ENCODE measurements at regions not wholly inside any gene's neighbourhood (a gene's known extent, or its start where the extent isn't known, plus 50 kb on each side); places are given as distances from the start of the nearest gene placed in this dataset.

GRCh38 chr9:16147726-16148125 lies 594.9 kb downstream of the CCDC171 start:
- no peaks in the 10 kb centered on the region for H3K36me3 ChIP-seq (ENCODE audit: low read depth)
- no peak for TF ChIP-seq CTCF (conservative IDR thresholded peaks at IDR 0.05)
- TF ChIP-seq EZH2 (IDR thresholded peaks at IDR 0.05; ENCODE audit: low read depth) = no peak
- no TSS peak for BruUV-seq (replicated peaks)

GRCh38 chr9:16150501-16150900 lies 597.7 kb downstream of the CCDC171 start:
- H3K9me3 ChIP-seq (ENCODE audit: insufficient read depth, low read depth) = no peaks in the 10 kb centered on the region
- H3K36me3 ChIP-seq (ENCODE audit: low read depth) = no peaks in the 10 kb centered on the region
- POLR2A ChIA-PET (ENCODE audit: unreplicated experiment) = no interaction called here
- no peaks in the 10 kb centered on the region for H4K20me1 ChIP-seq (ENCODE audit: insufficient read depth)
- no TSS peak for BruUV-seq (replicated peaks)
- CTCF ChIA-PET = no interaction called here
- no peaks in the 10 kb centered on the region for H3K4me1 ChIP-seq (replicated peaks; ENCODE audit: insufficient read depth)
- H3K9me2 ChIP-seq (ENCODE audit: insufficient read depth) = no peaks in the 10 kb centered on the region
- H3K4me3 ChIP-seq = no peak overlapping the region
- no peak for DNase-seq
- no peaks in the 10 kb centered on the region for H3F3A ChIP-seq (ENCODE audit: insufficient read depth, low read depth)
- no peaks in the 10 kb centered on the region for H3K27me3 ChIP-seq (ENCODE audit: insufficient read depth, low read depth)
- no peak overlapping the region for H3K27ac ChIP-seq
- no peak overlapping the region for H3K4me2 ChIP-seq
- H3K79me2 ChIP-seq (ENCODE audit: low read depth) = no peaks in the 10 kb centered on the region
- no peak overlapping the region for H2AFZ ChIP-seq
- intact Hi-C loops (cut with micrococcal nuclease; ENCODE audit: unreplicated experiment) = no loop called here
- TF ChIP-seq EZH2 (IDR thresholded peaks at IDR 0.05; ENCODE audit: low read depth) (no peak), CTCF (conservative IDR thresholded peaks at IDR 0.05) (no peak)

More at GRCh38 chr9:16147726-16148125, 594.9 kb downstream of the CCDC171 start:
- Histone ChIP-seq H3K9me2 (ENCODE audit: insufficient read depth) (no peaks in the 10 kb centered on the region), H3K27me3 (ENCODE audit: insufficient read depth, low read depth) (no peaks in the 10 kb centered on the region), H3K4me2 (no peak overlapping the region), H3K79me2 (ENCODE audit: low read depth) (no peaks in the 10 kb centered on the region), H3K4me3 (no peak overlapping the region), H3K9me3 (ENCODE audit: insufficient read depth, low read depth) (no peaks in the 10 kb centered on the region), H3F3A (ENCODE audit: insufficient read depth, low read depth) (no peaks in the 10 kb centered on the region), H3K27ac (no peak overlapping the region), H4K20me1 (ENCODE audit: insufficient read depth) (no peaks in the 10 kb centered on the region), H2AFZ (no peak overlapping the region), H3K4me1 (replicated peaks; ENCODE audit: insufficient read depth) (no peaks in the 10 kb centered on the region)
- POLR2A ChIA-PET (ENCODE audit: unreplicated experiment) = no interaction called here
- intact Hi-C loops (cut with micrococcal nuclease; ENCODE audit: unreplicated experiment) = no loop called here
- DNase-seq = no peak
- CTCF ChIA-PET = no interaction called here

- no peaks in the 10 kb centered on the region for H3K36me3 ChIP-seq (ENCODE audit: low read depth)
- no peaks in the 10 kb centered on the region for H4K20me1 ChIP-seq (ENCODE audit: insufficient read depth)
- H3K4me1 ChIP-seq (replicated peaks; ENCODE audit: insufficient read depth) = no peaks in the 10 kb centered on the region
- intact Hi-C loops (cut with micrococcal nuclease; ENCODE audit: unreplicated experiment) = no loop called here
- H3F3A ChIP-seq (ENCODE audit: insufficient read depth, low read depth) = no peaks in the 10 kb centered on the region
- ChIA-PET POLR2A (ENCODE audit: unreplicated experiment) (no interaction called here), CTCF (no interaction called here)
- H2AFZ ChIP-seq = no peak overlapping the region
- H3K27me3 ChIP-seq (ENCODE audit: insufficient read depth, low read depth) = no peaks in the 10 kb centered on the region
- no peak overlapping the region for H3K4me2 ChIP-seq
- no peaks in the 10 kb centered on the region for H3K9me3 ChIP-seq (ENCODE audit: insufficient read depth, low read depth)
- no peak overlapping the region for H3K27ac ChIP-seq
- no TSS peak for BruUV-seq (replicated peaks)
- H3K4me3 ChIP-seq = no peak overlapping the region
- no peaks in the 10 kb centered on the region for H3K79me2 ChIP-seq (ENCODE audit: low read depth)
- H3K9me2 ChIP-seq (ENCODE audit: insufficient read depth) = no peaks in the 10 kb centered on the region
- DNase-seq = no peak
- no peak for TF ChIP-seq EZH2 (IDR thresholded peaks at IDR 0.05; ENCODE audit: low read depth)
- no peak for TF ChIP-seq CTCF (conservative IDR thresholded peaks at IDR 0.05)
These were observed 598.3 kb downstream of the CCDC171 start for GRCh38 chr9:16150938-16151650.
